Body of pancreas (tissue), 4 donors: ENCODE measurements at regions not wholly inside any gene's neighbourhood (a gene's known extent, or its start where the extent isn't known, plus 50 kb on each side); places are given as distances from the start of the nearest gene placed in this dataset.

Experiments used
- CTCF ChIP-seq, 7 experiments: fragments of 450-650 bp in 4 of 7; fragments of 200-600 bp in 3 of 7; sonication (generic) in 3 of 7; IDR thresholded peaks; one replicate each; pipeline ENCODE4 v1.5.1; 2016 to 2019; ENCODE audit warnings: antibody characterized with exemption in 7 of 7
- POLR2A ChIP-seq, 3 donors: fragments of 450-650 bp; IDR thresholded peaks; one replicate each; pipeline ENCODE4 v1.6.1; 2016; ENCODE audit warnings: antibody characterized with exemption in 3 of 3, mild to moderate bottlenecking in 2 of 3

- TF ChIP-seq CTCF (IDR thresholded peaks at IDR 0.05) (no peak), POLR2A (IDR thresholded peaks at IDR 0.05) (no peak)
Measured at GRCh38 chr2:17115466-17115865, 402.8 kb downstream of the RAD51AP2 start.
